ENCODE measurements at regions not wholly inside any gene's neighbourhood (a gene's known extent, or its start where the extent isn't known, plus 50 kb on each side); places are given as distances from the start of the nearest gene placed in this dataset.
"Not testable (repeated sequence)": the region's sequence is repeated elsewhere in the genome, so short reads cannot be mapped to it uniquely, and the experiment has no call there.

DNA sequence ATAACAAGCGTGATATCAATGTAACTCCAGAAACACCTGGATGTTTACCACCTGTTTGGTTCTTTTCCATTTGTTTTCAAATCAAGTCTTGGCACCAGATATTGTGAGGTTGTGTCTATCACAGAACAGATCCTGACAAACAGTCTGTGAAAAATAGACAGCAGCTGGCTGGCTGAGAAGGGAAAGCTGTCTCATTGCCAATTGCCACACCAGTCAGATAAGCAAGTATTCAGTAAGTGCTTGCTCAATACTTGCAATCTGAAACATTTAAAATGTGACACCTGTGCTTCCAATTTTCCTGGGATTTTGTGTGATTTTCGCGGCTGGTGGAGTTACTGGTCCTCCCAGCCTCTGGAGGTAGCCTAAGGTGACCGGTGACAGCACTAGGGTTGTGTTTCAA lies 147.9 kb upstream of the MYO3A start:
- in situ Hi-C loops (cut with MboI; ENCODE audit: low pct_unique_long_range_greater_than_20kb, low sequenced_read_pairs), result no loop called here
- no peak for DNase-seq

GRCh38 chr10:25786899-25787298 lies 147.1 kb upstream of the MYO3A start:
- in situ Hi-C loops (cut with MboI; ENCODE audit: low pct_unique_long_range_greater_than_20kb, low sequenced_read_pairs), result no loop called here
- no peak for DNase-seq

DNA sequence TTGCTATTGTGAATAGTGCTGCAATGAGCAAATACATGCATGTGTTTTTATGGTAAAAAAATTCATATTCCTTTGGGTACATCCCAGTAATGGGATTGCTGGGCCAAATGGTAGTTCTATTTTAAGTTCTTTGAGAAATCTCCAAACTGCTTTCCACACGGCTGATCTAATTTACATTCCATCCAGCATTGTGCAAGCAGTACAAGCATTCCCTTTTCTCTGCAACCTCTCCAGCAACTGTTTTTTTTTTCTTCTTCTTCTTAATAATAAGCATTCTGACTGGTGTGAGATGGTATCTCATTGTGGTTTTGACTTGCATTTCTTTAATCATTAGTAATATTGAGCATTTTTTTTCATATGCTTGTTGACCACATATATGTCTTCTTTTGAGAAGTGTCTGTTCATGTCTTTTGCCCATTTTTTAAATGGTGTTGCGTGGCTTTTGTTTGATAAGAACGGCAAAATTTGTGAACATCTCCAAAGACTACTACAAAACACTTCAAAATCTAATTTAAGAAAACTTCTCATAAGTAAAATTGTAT lies 136.1 kb upstream of the MYO3A start:
- DNase-seq, result no peak
- in situ Hi-C loops (cut with MboI; ENCODE audit: low pct_unique_long_range_greater_than_20kb, low sequenced_read_pairs), result no loop called here

GRCh38 chr10:25804505-25804904 lies 129.5 kb upstream of the MYO3A start:
- in situ Hi-C loops (cut with MboI; ENCODE audit: low pct_unique_long_range_greater_than_20kb, low sequenced_read_pairs), result no loop called here
- DNase-seq, result no peak

DNA sequence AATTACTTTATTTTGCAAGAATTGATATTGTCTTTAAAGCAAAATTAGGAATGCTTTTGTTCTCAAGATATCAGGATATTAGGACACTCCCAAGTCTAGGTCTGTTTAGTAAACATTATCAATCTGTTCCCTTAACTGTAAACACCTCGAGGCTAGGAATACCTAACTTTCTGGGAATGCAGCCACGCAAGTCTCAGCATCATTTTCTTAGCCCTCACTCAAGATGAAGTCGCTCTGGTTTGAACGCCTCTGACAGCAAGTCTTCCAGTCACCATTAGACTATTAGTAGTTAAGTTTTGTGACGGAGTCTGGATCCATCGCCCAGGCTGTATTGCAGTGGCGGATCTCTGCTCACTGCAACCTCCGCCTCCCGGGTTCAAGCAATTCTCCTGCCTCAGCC lies 128.0 kb upstream of the MYO3A start:
- no peak for DNase-seq
- in situ Hi-C loops (cut with MboI; ENCODE audit: low pct_unique_long_range_greater_than_20kb, low sequenced_read_pairs), result no loop called here

- in situ Hi-C loops (cut with MboI; ENCODE audit: low pct_unique_long_range_greater_than_20kb, low sequenced_read_pairs), result no loop called here
- DNase-seq, result no peak
Measured at GRCh38 chr10:25808372-25808771, 125.7 kb upstream of the MYO3A start.

DNA sequence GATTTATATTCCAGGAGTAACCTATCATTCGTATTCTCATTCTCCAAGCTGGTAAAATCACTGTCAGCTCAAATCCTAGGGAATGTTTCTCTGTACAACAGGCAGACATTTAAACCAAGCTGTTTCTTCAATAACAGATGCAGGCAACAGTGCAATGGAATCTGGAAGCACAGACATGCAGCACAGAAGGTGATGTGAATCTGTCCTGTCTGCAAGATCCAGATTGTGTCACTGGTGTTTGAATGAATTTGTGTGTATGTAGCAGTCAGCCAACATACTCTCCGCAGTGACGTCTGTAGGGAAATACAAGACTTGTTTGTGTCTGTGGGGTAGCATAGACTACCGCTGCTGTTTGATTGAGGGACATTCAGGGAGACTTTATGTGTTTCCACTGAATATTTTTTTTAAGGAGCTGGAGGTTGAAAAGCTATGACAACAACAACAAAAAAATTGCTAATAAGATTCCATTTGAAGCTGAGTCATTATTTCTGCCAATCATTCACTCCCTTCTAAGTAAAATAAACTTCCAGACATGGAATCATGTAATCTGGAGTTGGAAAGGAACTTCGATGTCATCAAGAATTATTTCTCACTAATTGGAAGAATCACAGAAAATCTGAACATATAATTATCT lies 122.9 kb upstream of the MYO3A start:
- no peak for DNase-seq
- in situ Hi-C loops (cut with MboI; ENCODE audit: low pct_unique_long_range_greater_than_20kb, low sequenced_read_pairs), result no loop called here

DNA sequence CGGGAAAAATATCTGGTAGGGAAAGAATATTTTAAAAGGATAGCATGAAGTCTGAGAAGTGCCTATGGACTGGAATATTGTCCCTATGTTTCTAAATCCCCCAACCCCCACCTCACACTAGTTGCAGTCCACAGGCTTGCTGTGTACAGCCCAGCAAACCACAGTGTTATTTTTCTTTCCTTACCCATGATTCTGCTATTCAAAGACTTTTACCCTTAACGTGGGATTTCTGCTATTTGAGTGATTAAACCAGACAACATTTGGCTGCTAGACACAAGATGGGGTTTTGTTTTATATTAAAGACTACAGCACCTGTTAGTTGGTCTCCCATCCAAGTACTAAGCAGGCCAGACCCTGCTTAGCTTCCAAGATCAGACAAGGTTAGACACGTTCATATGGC lies 120.5 kb upstream of the MYO3A start:
- no peak for DNase-seq

DNA sequence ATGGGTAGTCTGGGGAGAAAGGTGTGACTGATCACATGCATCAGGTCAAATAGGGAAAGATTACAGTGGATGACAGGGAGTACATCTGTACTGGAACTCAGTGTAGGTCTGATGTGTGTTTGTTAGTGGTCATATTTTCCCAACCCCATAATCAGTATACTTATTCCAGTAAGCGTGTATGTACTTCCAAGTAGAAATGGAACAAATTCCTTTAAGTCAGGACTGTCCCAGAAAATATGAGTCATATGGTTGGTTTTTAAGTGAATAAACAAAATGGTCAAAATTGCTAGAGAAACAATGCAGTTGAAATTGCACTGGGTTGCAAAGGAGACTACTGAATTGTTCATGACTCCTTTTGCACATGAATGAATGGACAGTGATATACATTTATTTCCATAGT lies 118.8 kb upstream of the MYO3A start:
- no peak for DNase-seq
- in situ Hi-C loops (cut with MboI; ENCODE audit: low pct_unique_long_range_greater_than_20kb, low sequenced_read_pairs), result no loop called here

More for the DNA sequence above, 120.5 kb upstream of the MYO3A start:
- in situ Hi-C loops (cut with MboI; ENCODE audit: low pct_unique_long_range_greater_than_20kb, low sequenced_read_pairs), result no loop called here

GRCh38 chr10:25815999-25816768 lies 117.8 kb upstream of the MYO3A start:
- in situ Hi-C loops (cut with MboI; ENCODE audit: low pct_unique_long_range_greater_than_20kb, low sequenced_read_pairs), result no loop called here
- no peak for DNase-seq

- in situ Hi-C loops (cut with MboI; ENCODE audit: low pct_unique_long_range_greater_than_20kb, low sequenced_read_pairs), result no loop called here
- DNase-seq, result no peak
Measured at GRCh38 chr10:25817200-25817599, 116.8 kb upstream of the MYO3A start.

- in situ Hi-C loops (cut with MboI; ENCODE audit: low pct_unique_long_range_greater_than_20kb, low sequenced_read_pairs), result no loop called here
- DNase-seq, result no peak
Measured at GRCh38 chr10:25818751-25819150, 115.3 kb upstream of the MYO3A start.

GRCh38 chr10:25820472-25820871 lies 113.6 kb upstream of the MYO3A start:
- DNase-seq, result no peak
- in situ Hi-C loops (cut with MboI; ENCODE audit: low pct_unique_long_range_greater_than_20kb, low sequenced_read_pairs), result no loop called here

DNA sequence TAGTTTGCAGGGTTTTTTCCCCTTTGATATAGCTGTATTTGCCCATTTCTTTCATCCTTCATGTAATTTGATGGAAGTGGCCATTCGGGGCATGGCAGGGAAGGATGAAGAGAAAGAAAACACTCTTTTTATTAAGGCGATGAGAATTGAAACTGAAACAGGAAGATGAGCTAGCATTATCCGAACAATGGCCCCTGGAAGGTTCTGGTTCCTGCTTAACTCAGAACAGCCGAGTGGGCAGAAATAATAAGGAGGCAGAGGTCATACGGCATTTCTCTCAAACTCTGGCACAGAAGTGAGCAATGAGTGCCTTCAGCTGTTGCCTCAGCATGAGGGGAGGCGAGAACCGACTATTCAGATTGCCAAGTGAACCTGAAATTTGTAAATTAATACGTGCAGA lies 113.2 kb upstream of the MYO3A start:
- in situ Hi-C loops (cut with MboI; ENCODE audit: low pct_unique_long_range_greater_than_20kb, low sequenced_read_pairs), result no loop called here
- no peak for DNase-seq

DNA sequence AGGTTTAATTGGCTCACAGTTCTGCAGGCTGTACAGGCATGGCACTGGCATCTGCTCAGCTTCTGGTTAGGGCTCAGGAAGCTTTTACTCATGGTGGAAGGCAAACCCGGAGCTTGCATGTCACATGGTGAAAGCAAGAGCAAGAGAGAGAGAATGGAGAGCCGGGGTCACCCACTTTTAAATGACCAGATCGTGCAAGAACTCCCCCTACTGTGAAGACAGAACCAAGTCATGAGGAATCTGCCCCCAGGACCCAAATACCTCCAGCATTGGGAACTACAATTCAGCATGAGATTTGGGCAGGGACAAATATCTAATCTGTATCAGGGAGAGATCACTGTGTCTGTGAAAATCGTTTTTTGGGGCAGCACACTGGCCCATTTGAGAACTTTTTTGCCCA lies 110.0 kb upstream of the MYO3A start:
- in situ Hi-C loops (cut with MboI; ENCODE audit: low pct_unique_long_range_greater_than_20kb, low sequenced_read_pairs), result no loop called here

GRCh38 chr10:25828475-25828874 lies 105.6 kb upstream of the MYO3A start:
- DNase-seq, result no peak
- in situ Hi-C loops (cut with MboI; ENCODE audit: low pct_unique_long_range_greater_than_20kb, low sequenced_read_pairs), result no loop called here

More for the DNA sequence above, 110.0 kb upstream of the MYO3A start:
- DNase-seq, result no peak

- in situ Hi-C loops (cut with MboI; ENCODE audit: low pct_unique_long_range_greater_than_20kb, low sequenced_read_pairs), result no loop called here
- no peak for DNase-seq
Measured at GRCh38 chr10:25831080-25831479, 102.9 kb upstream of the MYO3A start.

- in situ Hi-C loops (cut with MboI; ENCODE audit: low pct_unique_long_range_greater_than_20kb, low sequenced_read_pairs), result no loop called here
- no peak for DNase-seq
Measured at GRCh38 chr10:25839683-25840082, 94.3 kb upstream of the MYO3A start.

DNA sequence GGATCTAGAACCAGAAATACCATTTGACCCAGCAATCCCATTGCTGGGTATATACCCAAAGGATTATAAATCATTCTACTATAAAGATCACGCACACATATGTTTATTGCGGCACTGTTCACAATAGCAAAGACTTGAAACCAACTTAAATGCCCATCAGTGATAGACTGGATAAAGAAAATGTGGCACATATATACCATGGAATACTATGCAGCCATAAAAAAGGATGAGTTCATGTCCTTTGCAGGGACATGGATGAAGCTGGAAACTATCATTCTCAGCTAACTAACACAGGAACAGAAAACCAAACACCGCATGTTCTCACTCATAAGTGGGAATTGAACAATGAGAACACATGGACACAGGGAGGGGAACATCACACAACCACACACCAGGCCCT lies 93.2 kb upstream of the MYO3A start:
- in situ Hi-C loops (cut with MboI; ENCODE audit: low pct_unique_long_range_greater_than_20kb, low sequenced_read_pairs); DNase-seq: not testable (repeated sequence)

- no peak for DNase-seq
- in situ Hi-C loops (cut with MboI; ENCODE audit: low pct_unique_long_range_greater_than_20kb, low sequenced_read_pairs), result no loop called here
Measured at GRCh38 chr10:25842146-25842545, 91.9 kb upstream of the MYO3A start.
